ENCODE measurements at regions not wholly inside any gene's neighbourhood (a gene's known extent, or its start where the extent isn't known, plus 50 kb on each side); places are given as distances from the start of the nearest gene placed in this dataset.
A peak's percentile ranks its signal among the peaks of the same experiment; 100 is the strongest.

DNA sequence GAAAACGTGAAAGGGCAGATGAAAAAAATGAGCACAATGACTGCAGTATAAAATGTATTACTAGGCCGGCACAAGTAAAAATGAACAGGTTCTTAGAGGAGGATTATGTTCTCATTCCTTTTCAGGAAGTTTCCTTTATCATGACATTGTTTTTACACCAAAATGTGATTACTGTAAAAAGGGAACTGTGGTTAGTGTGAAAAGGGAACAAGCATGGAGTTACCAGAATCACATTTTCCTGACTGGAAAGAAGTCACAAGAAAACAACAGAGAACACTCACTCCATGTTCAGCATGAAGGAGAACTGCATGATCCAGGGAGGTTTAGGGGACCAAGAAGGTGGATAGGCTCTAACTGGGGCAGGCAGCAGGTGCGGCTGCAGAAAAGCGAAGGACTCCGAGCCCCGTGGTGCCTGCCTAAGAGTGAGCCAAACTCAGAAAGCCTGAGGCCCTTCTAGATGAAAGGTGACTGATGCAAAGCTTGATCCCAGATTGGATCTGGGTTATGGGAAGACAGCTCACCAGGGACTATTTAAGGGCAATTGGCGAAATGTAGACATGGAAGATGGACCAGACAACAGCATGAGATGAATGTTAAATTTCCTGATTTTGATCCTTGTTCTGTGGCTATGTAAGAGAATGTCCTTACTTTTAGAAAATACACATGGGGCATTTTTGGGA lies 77.3 kb downstream of the CCR1 start:
- 55 to 68% methylated on average over 7 of the region's 7 CpGs for WGBS, 2 donors
- H3K27ac ChIP-seq: peak overlapping the region in 1 of 4 donors; percentile 54
- no peak for DNase-seq
- no peaks in the 10 kb centered on the region for H3K4me1 ChIP-seq
- H3K27me3 ChIP-seq: no peaks in the 10 kb centered on the region
- intact Hi-C loops (cut with DNase I): no loop called here
- H3K36me3 ChIP-seq: no peaks in the 10 kb centered on the region
- TF ChIP-seq, protein P1, sequence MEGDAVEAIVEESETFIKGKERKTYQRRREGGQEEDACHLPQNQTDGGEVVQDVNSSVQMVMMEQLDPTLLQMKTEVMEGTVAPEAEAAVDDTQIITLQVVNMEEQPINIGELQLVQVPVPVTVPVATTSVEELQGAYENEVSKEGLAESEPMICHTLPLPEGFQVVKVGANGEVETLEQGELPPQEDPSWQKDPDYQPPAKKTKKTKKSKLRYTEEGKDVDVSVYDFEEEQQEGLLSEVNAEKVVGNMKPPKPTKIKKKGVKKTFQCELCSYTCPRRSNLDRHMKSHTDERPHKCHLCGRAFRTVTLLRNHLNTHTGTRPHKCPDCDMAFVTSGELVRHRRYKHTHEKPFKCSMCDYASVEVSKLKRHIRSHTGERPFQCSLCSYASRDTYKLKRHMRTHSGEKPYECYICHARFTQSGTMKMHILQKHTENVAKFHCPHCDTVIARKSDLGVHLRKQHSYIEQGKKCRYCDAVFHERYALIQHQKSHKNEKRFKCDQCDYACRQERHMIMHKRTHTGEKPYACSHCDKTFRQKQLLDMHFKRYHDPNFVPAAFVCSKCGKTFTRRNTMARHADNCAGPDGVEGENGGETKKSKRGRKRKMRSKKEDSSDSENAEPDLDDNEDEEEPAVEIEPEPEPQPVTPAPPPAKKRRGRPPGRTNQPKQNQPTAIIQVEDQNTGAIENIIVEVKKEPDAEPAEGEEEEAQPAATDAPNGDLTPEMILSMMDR (IDR thresholded peaks at IDR 0.05): no peak
- no peak for TF ChIP-seq POLR2A (IDR thresholded peaks at IDR 0.05)
- H3K9me3 ChIP-seq: no peaks in the 10 kb centered on the region
- no peak overlapping the region for H3K4me3 ChIP-seq

DNA sequence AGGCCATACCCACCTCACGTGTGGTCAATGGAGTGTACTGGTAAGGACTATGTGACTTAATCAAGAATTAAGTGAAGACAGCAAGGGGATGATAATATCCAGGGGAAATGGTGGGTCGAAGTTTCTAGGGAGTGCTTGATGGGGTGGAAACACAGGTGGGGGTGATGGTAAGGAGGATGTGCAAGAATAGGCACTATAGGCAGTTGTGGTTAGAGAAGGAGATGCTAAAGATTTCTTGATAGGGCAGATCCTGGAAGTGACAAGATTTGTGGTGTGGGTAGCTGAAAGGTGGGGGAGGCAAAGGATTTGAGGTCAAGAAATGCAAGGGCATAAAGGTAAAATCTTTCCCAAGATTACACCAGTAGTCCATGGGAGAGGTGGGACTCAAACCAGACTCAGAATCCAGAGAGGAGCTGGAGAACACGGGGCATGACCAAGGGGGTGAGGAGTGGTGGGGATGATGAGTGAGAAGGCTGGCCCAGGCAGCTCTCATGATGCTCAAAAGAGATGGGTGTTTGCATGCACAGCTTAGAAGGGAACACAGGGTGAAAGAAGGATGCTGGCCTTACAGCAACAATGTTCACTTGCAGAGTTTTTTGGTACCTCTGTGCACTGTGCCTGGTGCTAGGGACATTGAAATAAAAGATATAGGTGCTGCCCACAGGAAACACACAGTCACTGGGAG lies 78.4 kb downstream of the CCR1 start:
- WGBS, 2 donors: 65 to 77% methylated on average over 3 of the region's 3 CpGs
- Histone ChIP-seq H3K4me1 (no peaks in the 10 kb centered on the region), H3K4me3 (no peak overlapping the region), H3K27me3 (peaks cover 0 to 6% (median 0%) of the 10 kb centered on the region in 4 donors), H3K36me3 (no peaks in the 10 kb centered on the region), H3K9me3 (no peaks in the 10 kb centered on the region), H3K27ac (peak overlapping the region in 1 of 4 donors; percentile 54)
- no peak for TF ChIP-seq POLR2A (IDR thresholded peaks at IDR 0.05)
- TF ChIP-seq, protein P1 (IDR thresholded peaks at IDR 0.05): no peak
- DNase-seq: no peak
- intact Hi-C loops (cut with DNase I): no loop called here

DNA sequence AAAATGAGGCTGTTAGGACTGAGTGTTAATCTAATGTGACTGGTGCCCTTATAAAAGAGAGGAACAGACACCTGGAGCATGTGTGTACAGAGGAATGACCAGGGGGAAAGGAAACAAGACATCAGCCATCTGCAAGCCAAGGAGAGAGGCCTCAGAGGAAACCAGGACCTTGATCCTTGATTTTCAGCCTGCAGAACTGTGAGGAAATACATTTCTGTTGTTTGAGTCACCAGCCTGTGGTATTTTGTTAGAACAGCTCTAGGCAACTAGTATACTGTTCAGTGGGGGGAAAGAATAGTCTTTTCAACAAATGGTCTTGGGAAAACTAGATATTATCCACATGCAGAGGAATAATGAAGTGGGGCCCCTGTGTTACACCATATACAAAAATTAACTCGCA lies 80.6 kb downstream of the CCR1 start:
- intact Hi-C loops (cut with DNase I): no loop called here
- Histone ChIP-seq H3K4me1 (peaks cover 0 to 7% (median 0%) of the 10 kb centered on the region in 3 donors), H3K9me3 (no peaks in the 10 kb centered on the region), H3K27ac (no peak overlapping the region), H3K36me3 (no peaks in the 10 kb centered on the region), H3K27me3 (peaks cover 0 to 6% (median 0%) of the 10 kb centered on the region in 4 donors), H3K4me3 (no peak overlapping the region)
- TF ChIP-seq, protein P1 (IDR thresholded peaks at IDR 0.05): no peak
- TF ChIP-seq POLR2A (IDR thresholded peaks at IDR 0.05): no peak
- WGBS, 2 donors: 92 to 100% methylated on average over 1 of the region's 1 CpG
- no peak for DNase-seq

DNA sequence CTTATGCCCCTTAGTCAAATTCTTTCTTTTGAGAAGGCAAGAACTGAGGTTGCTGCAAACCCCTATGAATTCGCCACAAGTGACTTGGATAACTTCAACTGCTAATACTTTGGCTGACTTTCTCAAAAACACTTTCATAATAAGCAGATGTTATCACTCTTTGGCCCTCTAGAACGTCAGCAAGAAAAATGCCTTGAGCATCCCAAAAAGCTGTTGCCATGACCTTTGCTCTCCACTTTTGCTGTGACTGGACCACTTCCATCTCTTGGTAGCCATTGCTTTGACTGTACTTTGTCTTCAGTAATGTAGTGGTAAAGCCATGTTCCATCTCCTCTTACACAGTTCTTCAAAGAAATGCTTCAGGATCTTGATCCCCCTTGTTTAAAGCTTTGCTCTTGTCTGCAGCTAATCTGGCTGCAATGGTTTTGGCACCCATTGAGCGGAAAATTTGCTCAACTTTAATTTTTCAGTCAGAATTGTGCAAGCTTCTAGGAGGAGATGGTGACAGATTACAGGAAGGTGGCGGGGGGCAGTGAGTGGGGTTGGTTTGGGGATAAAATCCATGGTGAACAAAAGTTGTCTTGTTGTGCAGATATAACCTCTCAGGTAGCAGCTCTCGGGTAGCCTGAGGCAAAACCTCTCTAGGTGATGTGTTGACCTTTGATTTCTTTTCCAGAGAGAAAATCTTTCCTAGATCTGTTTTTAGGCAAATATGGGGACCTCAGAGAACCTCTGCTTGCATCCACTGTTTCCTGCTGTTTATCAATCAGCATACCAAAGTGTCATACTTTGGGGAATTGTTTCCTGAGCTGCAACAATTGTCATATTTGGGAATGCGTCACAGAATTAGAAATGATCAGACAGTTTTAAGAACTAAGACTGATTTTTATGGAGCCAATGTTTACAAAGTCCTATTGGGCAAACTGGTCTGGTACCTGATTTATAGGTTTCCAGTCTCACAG lies 83.6 kb downstream of the CCR1 start:
- no peak for DNase-seq
- peak overlapping the region in 3 of 4 donors; percentile 1 to 53 (median 50) for H3K27ac ChIP-seq

More for the DNA sequence above, 83.6 kb downstream of the CCR1 start:
- TF ChIP-seq POLR2A (IDR thresholded peaks at IDR 0.05): no peak
- TF ChIP-seq, protein P1 (IDR thresholded peaks at IDR 0.05): no peak
- H3K27me3 ChIP-seq: peaks cover 0 to 17% (median 0%) of the 10 kb centered on the region in 4 donors
- 74 to 76% methylated on average over 5 to 6 of the region's 6 CpGs for WGBS, 2 donors
- H3K36me3 ChIP-seq: no peaks in the 10 kb centered on the region
- H3K4me3 ChIP-seq: no peak overlapping the region
- intact Hi-C loops (cut with DNase I): no loop called here
- H3K9me3 ChIP-seq: no peaks in the 10 kb centered on the region
- H3K4me1 ChIP-seq: peaks cover 0 to 7% (median 0%) of the 10 kb centered on the region in 3 donors

Measured in esophagus squamous epithelium (tissue), 5 donors.